ENCODE measurements at regions not wholly inside any gene's neighbourhood (a gene's known extent, or its start where the extent isn't known, plus 50 kb on each side); places are given as distances from the start of the nearest gene placed in this dataset.

- DNase-seq (ENCODE audit: unreplicated experiment): no peak
- Mint-ChIP-seq H3K4me1 (ENCODE audit: insufficient read depth, unreplicated experiment) (no peaks in the 10 kb centered on the region), H3K27me3 (ENCODE audit: insufficient read depth, unreplicated experiment) (peaks cover 13% of the 10 kb centered on the region), H3K4me3 (ENCODE audit: unreplicated experiment) (no peak overlapping the region), H3K27ac (ENCODE audit: low read depth, unreplicated experiment) (no peak overlapping the region), H3K9me3 (ENCODE audit: unreplicated experiment) (no peaks in the 10 kb centered on the region), H3K36me3 (ENCODE audit: insufficient read depth, unreplicated experiment) (no peaks in the 10 kb centered on the region)
- intact Hi-C loops (cut with micrococcal nuclease): no loop called here
- BruUV-seq (replicated peaks): no TSS peak
- ChIA-PET CTCF (interaction anchor here (0.6 to 2.7 kb wide), 3 partner anchors 13 to 32 kb away, joined by 4 to 12 read pairs (median 4); no protein-coding TSS in a partner anchor), POLR2A (interaction anchor here (0.7 kb wide), 1 partner anchor 75 kb away, joined by 4 read pairs; no protein-coding TSS in a partner anchor)
- TF ChIP-seq CTCF (IDR thresholded peaks at IDR 0.05; ENCODE audit: unreplicated experiment): no peak
Observed at GRCh38 chr3:124591699-124592098, 138.6 kb upstream of the UMPS start.

GRCh38 chr3:124592658-124593441 is 137.4 kb upstream of the UMPS start:
- H3K27ac Mint-ChIP-seq (ENCODE audit: low read depth, unreplicated experiment): no peak overlapping the region
- no peaks in the 10 kb centered on the region for H3K9me3 Mint-ChIP-seq (ENCODE audit: unreplicated experiment)
- H3K27me3 Mint-ChIP-seq (ENCODE audit: insufficient read depth, unreplicated experiment): peaks cover 12% of the 10 kb centered on the region
- intact Hi-C loops (cut with micrococcal nuclease): no loop called here
- DNase-seq (ENCODE audit: unreplicated experiment): peak; percentile 27
- no peak for TF ChIP-seq CTCF (IDR thresholded peaks at IDR 0.05; ENCODE audit: unreplicated experiment)
- BruUV-seq (replicated peaks): no TSS peak
- no peaks in the 10 kb centered on the region for H3K4me1 Mint-ChIP-seq (ENCODE audit: insufficient read depth, unreplicated experiment)
- ChIA-PET CTCF (interaction anchor here (2.7 kb wide), 1 partner anchor 33 kb away, joined by 12 read pairs; no protein-coding TSS in a partner anchor), POLR2A (no interaction called here)
- no peaks in the 10 kb centered on the region for H3K36me3 Mint-ChIP-seq (ENCODE audit: insufficient read depth, unreplicated experiment)
- no peak overlapping the region for H3K4me3 Mint-ChIP-seq (ENCODE audit: unreplicated experiment)

- TF ChIP-seq CTCF (IDR thresholded peaks at IDR 0.05; ENCODE audit: unreplicated experiment): no peak
- DNase-seq (ENCODE audit: unreplicated experiment): no peak
- intact Hi-C loops (cut with micrococcal nuclease): no loop called here
- Mint-ChIP-seq H3K36me3 (ENCODE audit: insufficient read depth, unreplicated experiment) (no peaks in the 10 kb centered on the region), H3K27me3 (ENCODE audit: insufficient read depth, unreplicated experiment) (peaks cover 10% of the 10 kb centered on the region), H3K27ac (ENCODE audit: low read depth, unreplicated experiment) (no peak overlapping the region), H3K9me3 (ENCODE audit: unreplicated experiment) (no peaks in the 10 kb centered on the region), H3K4me3 (ENCODE audit: unreplicated experiment) (no peak overlapping the region), H3K4me1 (ENCODE audit: insufficient read depth, unreplicated experiment) (no peaks in the 10 kb centered on the region)
- no TSS peak for BruUV-seq (replicated peaks)
- POLR2A ChIA-PET: no interaction called here
- CTCF ChIA-PET: interaction anchor here (2.7 kb wide), 1 partner anchor 34 kb away, joined by 12 read pairs; no protein-coding TSS in a partner anchor
Observed at GRCh38 chr3:124593442-124593829, 136.8 kb upstream of the UMPS start.

GRCh38 chr3:124594581-124594980 is 135.7 kb upstream of the UMPS start:
- intact Hi-C loops (cut with micrococcal nuclease): no loop called here
- DNase-seq (ENCODE audit: unreplicated experiment): no peak
- Mint-ChIP-seq H3K4me3 (ENCODE audit: unreplicated experiment) (no peak overlapping the region), H3K4me1 (ENCODE audit: insufficient read depth, unreplicated experiment) (peaks cover under 1% of the 10 kb centered on the region), H3K9me3 (ENCODE audit: unreplicated experiment) (no peaks in the 10 kb centered on the region), H3K27ac (ENCODE audit: low read depth, unreplicated experiment) (no peak overlapping the region), H3K27me3 (ENCODE audit: insufficient read depth, unreplicated experiment) (peaks cover 10% of the 10 kb centered on the region), H3K36me3 (ENCODE audit: insufficient read depth, unreplicated experiment) (no peaks in the 10 kb centered on the region)
- BruUV-seq (replicated peaks): no TSS peak
- POLR2A ChIA-PET: no interaction called here
- CTCF ChIA-PET: interaction anchor here (2.7 kb wide), 1 partner anchor 35 kb away, joined by 12 read pairs; no protein-coding TSS in a partner anchor
- TF ChIP-seq CTCF (IDR thresholded peaks at IDR 0.05; ENCODE audit: unreplicated experiment): no peak

All from MCF 10A (cell line).